WTC11 (cell line): ENCODE measurements at regions not wholly inside any gene's neighbourhood (a gene's known extent, or its start where the extent isn't known, plus 50 kb on each side); places are given as distances from the start of the nearest gene placed in this dataset.

Experiments
- ATAC-seq: fragments of 200-7000 bp; cut with Tn5 transposase; 2 replicates; pipeline ENCODE4 v1.10.0; 2021; ENCODE audit warnings: mild to moderate bottlenecking, moderate library complexity
- CTCF ChIA-PET: fragments of 300-600 bp; sonication (Branson Sonifier 250); formaldehyde crosslinking; loops from one replicate; lab custom pipeline; 2021; ENCODE audit warnings: antibody characterized with exemption; lab: Charles Lee
- POLR2A ChIA-PET: fragments of 350-600 bp; sonication (Branson Sonifier 250); formaldehyde crosslinking; loops from one replicate; lab custom pipeline; 2021; ENCODE audit warnings: antibody characterized with exemption; lab: Charles Lee
- DNase-seq: peaks from one replicate; pipeline ENCODE4 v3.0.0; 2021; ENCODE audit warnings: low spot score
- H3K27ac Mint-ChIP-seq: 2 replicates; pipeline ENCODE4 v1.8.0; 2021; ENCODE audit warnings: mixed read lengths
- H3K27me3 Mint-ChIP-seq: 2 replicates; pipeline ENCODE4 v1.8.0; 2021; ENCODE audit warnings: low read depth, mild to moderate bottlenecking, moderate library complexity, mixed read lengths
- H3K36me3 Mint-ChIP-seq: 2 replicates; pipeline ENCODE4 v1.8.0; 2021; ENCODE audit warnings: mixed read lengths
- H3K4me1 Mint-ChIP-seq: 2 replicates; pipeline ENCODE4 v1.8.0; 2022; ENCODE audit warnings: mixed read lengths
- H3K4me3 Mint-ChIP-seq: 2 replicates; pipeline ENCODE4 v1.8.0; 2021; ENCODE audit warnings: mild to moderate bottlenecking, moderate library complexity, mixed read lengths
- H3K9me3 Mint-ChIP-seq: 2 replicates; pipeline ENCODE4 v1.8.0; 2021; ENCODE audit warnings: mixed read lengths
- CREB1 ChIP-seq: sonication (generic); formaldehyde crosslinking; IDR thresholded peaks from 2 replicates; pipeline ENCODE4 v1.8.0; 2023; ENCODE audit warnings: mild to moderate bottlenecking, missing genetic modification reagents
- EMX1 ChIP-seq: fragments of 250-450 bp; sonication (Bioruptor Pico); IDR thresholded peaks from 2 replicates; pipeline ENCODE4 v1.8.0; 2021; ENCODE audit warnings: mild to moderate bottlenecking
- ERG ChIP-seq: fragments of 250-450 bp; sonication (Bioruptor Pico); IDR thresholded peaks from 2 replicates; pipeline ENCODE4 v1.8.0; 2021; ENCODE audit warnings: mild to moderate bottlenecking
- FOXP1 ChIP-seq: sonication (generic); formaldehyde crosslinking; IDR thresholded peaks from 2 replicates; pipeline ENCODE4 v1.8.0; 2022; ENCODE audit warnings: missing genetic modification reagents, mild to moderate bottlenecking, moderate library complexity, borderline replicate concordance
- IRF1 ChIP-seq: sonication (generic); formaldehyde crosslinking; IDR thresholded peaks from 2 replicates; pipeline ENCODE4 v1.8.0; 2023; ENCODE audit warnings: missing genetic modification reagents
- MAX ChIP-seq: sonication (generic); formaldehyde crosslinking; IDR thresholded peaks from 2 replicates; pipeline ENCODE4 v1.8.0; 2022; ENCODE audit warnings: mild to moderate bottlenecking, missing genetic modification reagents
- MLX ChIP-seq: sonication (generic); formaldehyde crosslinking; IDR thresholded peaks from 2 replicates; pipeline ENCODE4 v1.8.1; 2023; ENCODE audit warnings: mild to moderate bottlenecking, missing genetic modification reagents, moderate library complexity
- NFATC4 ChIP-seq: fragments of 250-450 bp; sonication (Bioruptor Pico); IDR thresholded peaks from 2 replicates; pipeline ENCODE4 v1.9.0; 2021; ENCODE audit warnings: mild to moderate bottlenecking
- NFYB ChIP-seq: sonication (generic); formaldehyde crosslinking; conservative IDR thresholded peaks from 2 replicates; pipeline ENCODE4 v1.8.0; 2022; ENCODE audit warnings: low read depth, missing genetic modification reagents
- NR1H2 ChIP-seq: sonication (generic); formaldehyde crosslinking; IDR thresholded peaks from 2 replicates; pipeline ENCODE4 v1.9.0; 2021; ENCODE audit warnings: mild to moderate bottlenecking, moderate library complexity, missing genetic modification reagents
- PRDM15 ChIP-seq: sonication (generic); formaldehyde crosslinking; IDR thresholded peaks from 2 replicates; pipeline ENCODE4 v1.8.0; 2022; ENCODE audit warnings: missing genetic modification reagents
- PRRX2 ChIP-seq: fragments of 250-450 bp; sonication (Bioruptor Pico); IDR thresholded peaks from 2 replicates; pipeline ENCODE4 v1.8.0; 2021; ENCODE audit warnings: mild to moderate bottlenecking
- SOX15 ChIP-seq: fragments of 250-450 bp; sonication (Bioruptor Pico); IDR thresholded peaks from 2 replicates; pipeline ENCODE4 v1.9.0; 2021; ENCODE audit warnings: mild to moderate bottlenecking
- TEAD4 ChIP-seq: sonication (generic); formaldehyde crosslinking; IDR thresholded peaks from 2 replicates; pipeline ENCODE4 v1.8.0; 2022; ENCODE audit warnings: mild to moderate bottlenecking, missing genetic modification reagents
- TP53 ChIP-seq: sonication (generic); formaldehyde crosslinking; IDR thresholded peaks from 2 replicates; pipeline ENCODE4 v1.8.1; 2023; ENCODE audit warnings: mild to moderate bottlenecking, missing genetic modification reagents
- ZNF121 ChIP-seq: sonication (generic); formaldehyde crosslinking; IDR thresholded peaks from 2 replicates; pipeline ENCODE4 v1.8.0; 2023; ENCODE audit warnings: missing genetic modification reagents
- ZNF423 ChIP-seq: fragments of 250-450 bp; sonication (Bioruptor Pico); IDR thresholded peaks from 2 replicates; pipeline ENCODE4 v2.1.2; 2022; ENCODE audit warnings: mild to moderate bottlenecking, moderate library complexity
- ZNF532 ChIP-seq: fragments of 250-450 bp; sonication (Bioruptor Pico); IDR thresholded peaks from 2 replicates; pipeline ENCODE4 v1.9.0; 2021; ENCODE audit warnings: mild to moderate bottlenecking, borderline replicate concordance
- ZNF671 ChIP-seq: fragments of 250-450 bp; sonication (Bioruptor Pico); IDR thresholded peaks from 2 replicates; pipeline ENCODE4 v1.8.0; 2021; ENCODE audit warnings: mild to moderate bottlenecking

- H3K36me3 Mint-ChIP-seq: no peaks in the 10 kb centered on the region
- TF ChIP-seq MLX (CRISPR knock-in tag) (no peak), NFYB (CRISPR knock-in tag) (no peak), SOX15 (CRISPR knock-in tag) (no peak), ZNF423 (CRISPR knock-in tag) (no peak), CREB1 (no peak), TP53 (no peak), ZNF532 (CRISPR knock-in tag) (no peak), PRDM15 (CRISPR knock-in tag) (no peak), NR1H2 (CRISPR knock-in tag) (no peak), ZNF121 (no peak)
- no peak overlapping the region for H3K4me3 Mint-ChIP-seq
- H3K27ac Mint-ChIP-seq: no peak overlapping the region
- no peaks in the 10 kb centered on the region for H3K9me3 Mint-ChIP-seq
- CTCF ChIA-PET: interaction anchor here (1.0 kb wide), 1 partner anchor 872 kb away, joined by 3 read pairs; no protein-coding TSS in a partner anchor
- no peaks in the 10 kb centered on the region for H3K4me1 Mint-ChIP-seq
- POLR2A ChIA-PET: interaction anchor here (0.6 kb wide), 1 partner anchor 261 kb away, joined by 5 read pairs; no protein-coding TSS in a partner anchor
- no peaks in the 10 kb centered on the region; the same call in 1 of the 2 replicates for H3K27me3 Mint-ChIP-seq
- no peak for DNase-seq
- no peak for ATAC-seq
These were observed 192.5 kb upstream of the DAPK1 start for GRCh38 chr9:87305151-87305550.

- H3K4me3 Mint-ChIP-seq: no peak overlapping the region
- H3K4me1 Mint-ChIP-seq: no peaks in the 10 kb centered on the region
- H3K27me3 Mint-ChIP-seq: no peaks in the 10 kb centered on the region; the same call in 1 of the 2 replicates
- H3K9me3 Mint-ChIP-seq: no peaks in the 10 kb centered on the region
- H3K27ac Mint-ChIP-seq: no peak overlapping the region
- DNase-seq (no peak), ATAC-seq (no peak)
- ChIA-PET POLR2A (no interaction called here), CTCF (interaction anchor here (1.0 kb wide), 1 partner anchor 873 kb away, joined by 3 read pairs; no protein-coding TSS in a partner anchor)
- no peaks in the 10 kb centered on the region for H3K36me3 Mint-ChIP-seq
- no peak for TF ChIP-seq EMX1 (CRISPR knock-in tag)
- no peak for TF ChIP-seq ERG (CRISPR knock-in tag)
- TF ChIP-seq ZNF671 (CRISPR knock-in tag): no peak
- TF ChIP-seq TEAD4 (CRISPR knock-in tag): no peak
- TF ChIP-seq PRRX2 (CRISPR knock-in tag): no peak
- no peak for TF ChIP-seq FOXP1 (CRISPR knock-in tag)
- TF ChIP-seq MAX (CRISPR knock-in tag): no peak
- TF ChIP-seq ZNF532 (CRISPR knock-in tag): no peak
- TF ChIP-seq IRF1: no peak
- TF ChIP-seq NFATC4 (CRISPR knock-in tag): no peak
These were observed 191.7 kb upstream of the DAPK1 start for GRCh38 chr9:87306006-87306405.
